ENCODE measurements at regions not wholly inside any gene's neighbourhood (a gene's known extent, or its start where the extent isn't known, plus 50 kb on each side); places are given as distances from the start of the nearest gene placed in this dataset.
"Not testable (repeated sequence)": the region's sequence is repeated elsewhere in the genome, so short reads cannot be mapped to it uniquely, and the experiment has no call there.

DNA sequence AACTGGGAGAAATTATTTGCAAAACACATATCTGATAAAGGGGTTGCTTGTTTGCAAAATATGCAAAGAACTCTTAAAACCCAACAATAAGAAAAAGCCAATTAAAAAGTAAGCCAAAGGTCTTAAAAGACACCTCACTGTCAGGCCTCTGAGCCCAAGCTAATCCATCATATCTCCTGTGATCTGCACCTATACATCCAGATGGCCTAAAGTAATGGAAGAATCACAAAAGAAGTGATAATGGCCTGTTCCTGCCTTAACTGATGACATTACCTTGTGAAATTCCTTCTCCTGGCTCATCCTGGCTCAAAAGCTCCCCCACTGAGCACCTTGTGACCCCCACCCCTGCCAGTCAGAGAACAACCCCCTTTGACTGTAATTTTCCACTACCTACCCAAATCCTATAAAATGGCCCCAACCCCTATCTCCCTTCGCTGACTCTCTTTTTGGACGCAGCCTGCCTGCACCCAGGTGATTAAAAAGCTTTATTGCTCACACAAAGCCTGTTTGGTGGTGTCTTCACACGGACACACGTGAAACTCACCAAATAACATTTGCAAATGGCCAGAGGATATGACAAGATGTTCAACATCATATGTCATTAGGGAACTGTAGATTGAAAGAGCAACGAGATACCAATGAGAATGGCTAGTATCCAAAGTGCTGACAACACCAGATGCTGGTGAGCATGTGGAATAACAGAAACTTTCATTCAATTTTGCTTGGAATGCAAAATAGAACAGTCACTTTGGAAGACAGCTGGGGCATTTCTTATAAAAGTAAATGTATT, 565.0 kb upstream of the ADGRB3 start:
- H3K9me2 ChIP-seq (replicated peaks; ENCODE audit: insufficient read depth, low read length) = no peaks in the 10 kb centered on the region
- H4K20me1 ChIP-seq (ENCODE audit: insufficient read depth, low read length) = no peaks in the 10 kb centered on the region
- no peak overlapping the region for H3K4me2 ChIP-seq (ENCODE audit: low read depth, low read length)
- H3F3A ChIP-seq (ENCODE audit: insufficient read depth, low read length) = no peaks in the 10 kb centered on the region
- TF ChIP-seq EZH2 (optimal IDR thresholded peaks at IDR 0.05; ENCODE audit: low read depth, low read length) (no peak), EZH2phosphoT487 (IDR thresholded peaks at IDR 0.05; ENCODE audit: low read length) (no peak)
- TF ChIP-seq, protein P1, sequence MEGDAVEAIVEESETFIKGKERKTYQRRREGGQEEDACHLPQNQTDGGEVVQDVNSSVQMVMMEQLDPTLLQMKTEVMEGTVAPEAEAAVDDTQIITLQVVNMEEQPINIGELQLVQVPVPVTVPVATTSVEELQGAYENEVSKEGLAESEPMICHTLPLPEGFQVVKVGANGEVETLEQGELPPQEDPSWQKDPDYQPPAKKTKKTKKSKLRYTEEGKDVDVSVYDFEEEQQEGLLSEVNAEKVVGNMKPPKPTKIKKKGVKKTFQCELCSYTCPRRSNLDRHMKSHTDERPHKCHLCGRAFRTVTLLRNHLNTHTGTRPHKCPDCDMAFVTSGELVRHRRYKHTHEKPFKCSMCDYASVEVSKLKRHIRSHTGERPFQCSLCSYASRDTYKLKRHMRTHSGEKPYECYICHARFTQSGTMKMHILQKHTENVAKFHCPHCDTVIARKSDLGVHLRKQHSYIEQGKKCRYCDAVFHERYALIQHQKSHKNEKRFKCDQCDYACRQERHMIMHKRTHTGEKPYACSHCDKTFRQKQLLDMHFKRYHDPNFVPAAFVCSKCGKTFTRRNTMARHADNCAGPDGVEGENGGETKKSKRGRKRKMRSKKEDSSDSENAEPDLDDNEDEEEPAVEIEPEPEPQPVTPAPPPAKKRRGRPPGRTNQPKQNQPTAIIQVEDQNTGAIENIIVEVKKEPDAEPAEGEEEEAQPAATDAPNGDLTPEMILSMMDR (IDR thresholded peaks at IDR 0.05; ENCODE audit: low read length) = no peak
- no peaks in the 10 kb centered on the region for H3K36me3 ChIP-seq (replicated peaks; ENCODE audit: insufficient read depth, low read length)
- no peak overlapping the region for H3K4me3 ChIP-seq (ENCODE audit: low read length)
- H3K9ac ChIP-seq (ENCODE audit: low read length) = no peak overlapping the region
- no peak for DNase-seq
- H3K27ac ChIP-seq (ENCODE audit: low read length) = no peak overlapping the region
- no peaks in the 10 kb centered on the region for H3K27me3 ChIP-seq (replicated peaks; ENCODE audit: insufficient read depth, low read length)
- no peaks in the 10 kb centered on the region for H3K9me3 ChIP-seq (replicated peaks; ENCODE audit: insufficient read depth, low read length)
- H3K4me1 ChIP-seq (ENCODE audit: low read length) = no peaks in the 10 kb centered on the region
- H3K79me2 ChIP-seq (ENCODE audit: low read length) = no peaks in the 10 kb centered on the region
- H2AFZ ChIP-seq (ENCODE audit: low read length) = no peak overlapping the region

DNA sequence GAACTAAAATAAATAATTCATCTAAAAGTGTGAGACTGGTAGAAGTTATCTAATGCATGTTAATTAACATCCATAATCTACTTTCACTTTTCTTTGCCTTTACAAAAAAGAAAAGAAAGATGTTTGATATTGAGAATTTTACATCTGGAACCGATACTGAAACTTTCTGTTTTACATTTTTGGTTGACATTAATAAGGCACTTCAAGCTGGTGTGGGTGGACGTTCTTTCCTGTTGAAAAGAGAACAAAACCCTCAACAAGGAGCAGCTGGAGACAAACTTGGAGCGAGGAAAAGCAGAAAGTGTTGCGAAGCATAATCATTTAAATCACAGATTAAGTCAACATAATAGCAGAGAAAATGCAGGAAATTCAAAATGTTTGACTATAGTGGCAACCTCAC, 575.2 kb upstream of the ADGRB3 start:
- H3K4me3 ChIP-seq (ENCODE audit: low read length) = no peak overlapping the region
- H2AFZ ChIP-seq (ENCODE audit: low read length) = no peak overlapping the region
- H3K9ac ChIP-seq (ENCODE audit: low read length) = no peak overlapping the region

DNA sequence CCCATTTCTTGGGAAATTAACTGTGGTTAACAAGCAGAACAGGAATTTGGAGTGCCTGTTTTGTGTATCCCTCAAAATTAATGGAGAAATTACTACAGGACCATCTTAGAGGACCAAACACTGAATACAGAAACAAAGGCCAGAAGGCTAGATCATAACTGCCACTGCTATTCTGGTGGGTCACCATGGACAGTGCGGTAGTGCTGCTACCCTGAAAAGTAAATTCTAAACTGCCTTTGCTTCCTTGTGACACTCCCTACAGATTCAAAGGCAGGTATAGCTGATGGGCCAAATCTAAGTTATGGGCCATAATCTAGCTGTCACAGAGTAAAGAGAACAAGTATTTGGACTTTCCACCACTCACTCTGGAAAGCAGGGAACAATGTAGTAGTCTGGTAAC, 575.8 kb upstream of the ADGRB3 start:
- no peaks in the 10 kb centered on the region for H4K20me1 ChIP-seq (ENCODE audit: insufficient read depth, low read length)
- no peaks in the 10 kb centered on the region for H3K27me3 ChIP-seq (replicated peaks; ENCODE audit: insufficient read depth, low read length)
- no peak for DNase-seq
- H3K4me2 ChIP-seq (ENCODE audit: low read depth, low read length) = no peak overlapping the region
- no peak overlapping the region for H2AFZ ChIP-seq (ENCODE audit: low read length)
- no peak overlapping the region for H3K27ac ChIP-seq (ENCODE audit: low read length)
- no peak overlapping the region for H3K4me3 ChIP-seq (ENCODE audit: low read length)
- no peaks in the 10 kb centered on the region for H3K9me3 ChIP-seq (replicated peaks; ENCODE audit: insufficient read depth, low read length)
- H3K9me2 ChIP-seq (replicated peaks; ENCODE audit: insufficient read depth, low read length) = no peaks in the 10 kb centered on the region
- no peak for TF ChIP-seq EZH2phosphoT487 (IDR thresholded peaks at IDR 0.05; ENCODE audit: low read length)
- TF ChIP-seq EZH2 (optimal IDR thresholded peaks at IDR 0.05; ENCODE audit: low read depth, low read length) = no peak
- TF ChIP-seq, protein P1 (IDR thresholded peaks at IDR 0.05; ENCODE audit: low read length) = no peak
- no peaks in the 10 kb centered on the region for H3K79me2 ChIP-seq (ENCODE audit: low read length)
- H3K36me3 ChIP-seq (replicated peaks; ENCODE audit: insufficient read depth, low read length) = no peaks in the 10 kb centered on the region
- no peaks in the 10 kb centered on the region for H3F3A ChIP-seq (ENCODE audit: insufficient read depth, low read length)
- H3K4me1 ChIP-seq (ENCODE audit: low read length) = peaks cover 3% of the 10 kb centered on the region; the same call in 1 of the 2 replicates
- no peak overlapping the region for H3K9ac ChIP-seq (ENCODE audit: low read length)

More for the DNA sequence above, 575.2 kb upstream of the ADGRB3 start:
- Histone ChIP-seq H4K20me1 (ENCODE audit: insufficient read depth, low read length) (no peaks in the 10 kb centered on the region), H3F3A (ENCODE audit: insufficient read depth, low read length) (no peaks in the 10 kb centered on the region), H3K4me1 (ENCODE audit: low read length) (peaks cover 3% of the 10 kb centered on the region; the same call in 1 of the 2 replicates), H3K9me3 (replicated peaks; ENCODE audit: insufficient read depth, low read length) (no peaks in the 10 kb centered on the region), H3K9me2 (replicated peaks; ENCODE audit: insufficient read depth, low read length) (no peaks in the 10 kb centered on the region), H3K27ac (ENCODE audit: low read length) (no peak overlapping the region), H3K27me3 (replicated peaks; ENCODE audit: insufficient read depth, low read length) (no peaks in the 10 kb centered on the region), H3K36me3 (replicated peaks; ENCODE audit: insufficient read depth, low read length) (no peaks in the 10 kb centered on the region), H3K4me2 (ENCODE audit: low read depth, low read length) (no peak overlapping the region), H3K79me2 (ENCODE audit: low read length) (no peaks in the 10 kb centered on the region)
- TF ChIP-seq, protein P1 (IDR thresholded peaks at IDR 0.05; ENCODE audit: low read length) = no peak
- TF ChIP-seq EZH2phosphoT487 (IDR thresholded peaks at IDR 0.05; ENCODE audit: low read length) (no peak), EZH2 (optimal IDR thresholded peaks at IDR 0.05; ENCODE audit: low read depth, low read length) (no peak)
- peak; percentile 15 for DNase-seq

DNA sequence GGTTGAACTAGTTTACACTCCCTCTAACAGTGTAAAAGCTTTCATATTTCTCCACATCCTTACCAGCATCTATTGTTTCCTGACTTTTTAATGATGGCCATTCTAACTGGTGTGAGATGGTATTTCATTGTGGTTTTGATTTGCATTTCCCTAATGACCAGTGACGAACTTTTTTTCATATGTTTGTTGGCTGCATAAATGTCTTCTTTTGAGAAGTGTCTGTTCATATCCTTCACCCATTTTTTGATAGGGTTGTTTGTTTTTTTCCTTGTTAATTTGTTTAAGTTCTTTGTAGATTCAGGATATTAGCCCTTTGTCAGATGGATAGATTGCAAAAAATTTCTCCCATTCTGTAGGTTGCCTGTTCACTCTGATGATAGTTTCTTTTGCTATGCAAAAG, 578.5 kb upstream of the ADGRB3 start:
- H3K9me2 ChIP-seq (replicated peaks; ENCODE audit: insufficient read depth, low read length) = not testable (repeated sequence)

More for the DNA sequence above, 578.5 kb upstream of the ADGRB3 start:
- not testable (repeated sequence) for H3K27ac ChIP-seq (ENCODE audit: low read length); H3K9me3 ChIP-seq (replicated peaks; ENCODE audit: insufficient read depth, low read length); H3K4me3 ChIP-seq (ENCODE audit: low read length); H3K9ac ChIP-seq (ENCODE audit: low read length); DNase-seq; H3K36me3 ChIP-seq (replicated peaks; ENCODE audit: insufficient read depth, low read length); H3K4me2 ChIP-seq (ENCODE audit: low read depth, low read length); H3K27me3 ChIP-seq (replicated peaks; ENCODE audit: insufficient read depth, low read length); H4K20me1 ChIP-seq (ENCODE audit: insufficient read depth, low read length); H3F3A ChIP-seq (ENCODE audit: insufficient read depth, low read length); H2AFZ ChIP-seq (ENCODE audit: low read length); H3K79me2 ChIP-seq (ENCODE audit: low read length); H3K4me1 ChIP-seq (ENCODE audit: low read length)
